C1 segment of cervical spinal cord (tissue), 14 donors: ENCODE measurements at regions not wholly inside any gene's neighbourhood (a gene's known extent, or its start where the extent isn't known, plus 50 kb on each side); places are given as distances from the start of the nearest gene placed in this dataset.
"Not testable (repeated sequence)": the region's sequence is repeated elsewhere in the genome, so short reads cannot be mapped to it uniquely, and the experiment has no call there.

ENCODE experiments used
- DNase-seq, 14 donors: peaks; one replicate each; lab custom pipeline; 2025; lab: John Stamatoyannopoulos, UW

DNA sequence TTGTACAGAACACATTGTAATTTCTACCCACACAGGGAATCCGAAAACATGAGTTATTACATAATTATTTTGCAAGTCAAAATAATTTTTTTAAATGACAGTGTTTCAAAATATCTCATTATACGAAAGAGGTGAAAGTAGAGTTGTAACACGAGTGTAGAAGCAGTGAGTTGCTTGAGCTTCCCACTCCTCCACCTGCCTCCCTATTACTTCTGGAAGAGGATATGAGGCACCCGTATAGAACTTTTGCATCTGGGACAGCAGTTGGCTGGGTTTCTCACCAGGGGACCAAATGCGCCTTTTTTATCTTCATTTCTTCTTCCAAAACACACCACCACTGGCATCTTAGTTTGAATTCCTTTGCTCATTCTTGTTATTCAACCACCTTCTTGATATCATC is 779.0 kb upstream of the COX7C start:
- DNase-seq, result no peak

DNA sequence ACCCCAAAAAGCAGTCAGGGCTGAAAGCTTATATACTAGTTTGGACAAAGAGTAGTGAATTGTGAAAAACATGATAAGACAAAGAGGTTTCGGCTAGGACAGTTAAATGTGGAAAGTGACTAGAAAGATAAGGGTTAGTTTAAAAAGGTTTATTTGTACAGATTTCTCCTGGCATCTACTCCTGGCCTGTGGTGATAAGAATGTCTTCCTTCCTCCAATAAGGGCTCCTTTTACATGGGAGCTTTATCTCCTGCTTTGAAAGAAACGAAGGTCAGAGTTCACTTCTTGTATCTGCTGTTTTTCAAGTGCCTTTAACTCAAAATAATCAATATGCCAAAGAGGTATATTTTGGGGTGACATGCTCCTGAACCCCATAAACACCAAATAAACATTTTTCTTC is 776.1 kb upstream of the COX7C start:
- DNase-seq, result no peak

DNA sequence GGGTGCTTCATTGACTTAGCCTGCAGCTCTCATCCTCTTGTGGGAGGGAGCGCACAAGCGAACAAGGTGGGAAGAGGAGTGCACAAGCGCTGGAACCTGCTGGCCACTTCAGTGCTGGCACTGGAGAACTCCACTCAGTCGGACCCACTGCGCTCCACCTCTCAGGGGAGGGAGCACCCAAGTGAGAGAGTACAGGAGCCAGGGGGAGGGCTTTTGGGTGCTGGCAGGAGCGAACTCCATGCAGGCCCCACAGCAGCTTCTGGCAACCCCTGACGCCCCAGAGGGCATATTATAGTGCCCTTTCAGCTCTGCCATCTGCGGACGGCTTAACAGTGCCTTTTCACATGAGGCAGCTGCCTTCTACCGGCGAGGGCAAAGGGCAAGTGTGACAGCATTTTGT is 774.2 kb upstream of the COX7C start:
- DNase-seq, result no peak

DNA sequence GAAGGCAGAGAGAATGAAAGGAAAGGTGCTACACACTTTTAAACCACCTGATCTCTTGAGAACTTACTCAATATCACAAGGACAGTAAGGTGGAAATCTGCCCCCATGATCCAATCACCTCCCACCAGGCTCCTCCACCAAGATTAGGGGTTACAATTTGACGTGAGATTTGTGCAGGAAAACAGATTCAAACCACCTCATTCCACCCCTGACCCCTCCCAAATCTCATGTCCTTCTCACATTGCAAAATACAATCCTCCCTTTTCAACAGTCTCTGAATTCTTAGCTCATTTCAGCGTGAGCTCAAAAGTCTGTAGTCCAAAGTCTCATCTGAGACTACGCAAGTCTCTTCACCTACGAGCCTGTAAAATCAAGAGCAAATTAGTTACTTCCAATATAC is 768.3 kb upstream of the COX7C start:
- no peak for DNase-seq

DNA sequence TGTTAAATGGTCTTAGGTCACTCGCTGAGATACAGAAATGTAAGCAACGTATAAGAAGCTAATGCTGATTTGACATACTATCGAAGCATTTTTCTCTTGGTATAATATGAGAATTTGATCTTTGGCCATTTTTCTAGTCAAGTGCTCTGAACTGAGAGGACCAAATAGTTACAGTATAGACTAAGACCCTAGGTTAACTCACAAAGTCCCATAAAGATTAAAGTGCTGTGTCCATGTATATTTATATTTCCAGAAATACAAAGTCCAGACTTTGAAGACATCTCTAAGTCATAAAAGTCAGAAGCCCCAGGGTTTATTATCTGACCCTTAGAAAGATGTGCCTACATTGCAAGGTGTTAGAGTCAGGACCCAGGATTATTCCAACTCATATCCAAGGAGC is 752.4 kb upstream of the COX7C start:
- no peak for DNase-seq

DNA sequence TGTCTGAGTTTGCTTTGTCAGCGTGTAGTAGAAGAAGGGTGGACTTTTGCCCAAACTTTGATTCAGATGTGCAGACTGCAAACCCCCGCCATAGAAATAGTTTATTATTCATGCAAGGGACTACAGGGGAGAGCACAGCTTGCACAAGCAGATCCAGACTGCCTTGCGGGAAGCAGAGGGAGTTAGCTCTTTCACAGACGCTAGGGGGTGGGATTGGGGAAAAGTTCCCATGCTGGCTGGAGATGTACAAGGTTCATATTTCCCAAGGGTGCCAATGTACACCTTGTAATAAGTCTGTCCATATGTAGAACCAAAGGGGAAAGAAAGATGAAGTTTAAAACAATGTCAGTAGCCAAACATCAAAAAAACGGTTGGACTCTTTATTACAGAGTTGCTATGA is 749.7 kb upstream of the COX7C start:
- DNase-seq, result no peak

DNA sequence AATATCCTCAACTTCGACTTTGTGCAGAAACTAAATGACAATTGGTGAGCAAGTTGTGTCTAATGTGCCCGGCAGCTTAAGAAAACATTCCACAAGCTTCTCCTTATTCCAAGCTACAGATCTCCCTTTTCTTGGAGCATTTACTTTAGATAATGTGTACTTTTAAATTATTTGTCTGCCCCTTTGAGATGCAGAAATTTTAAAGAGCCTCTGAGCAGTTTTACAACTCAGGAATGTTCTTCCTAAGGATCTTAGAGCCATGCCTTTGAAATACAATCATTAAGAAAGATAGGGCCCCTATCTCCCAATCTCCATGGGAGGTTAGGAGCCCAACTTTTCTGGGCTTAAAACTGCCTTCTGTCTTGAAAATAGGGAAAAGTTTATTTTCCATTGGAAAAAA is 723.7 kb upstream of the COX7C start:
- DNase-seq, result no peak

DNA sequence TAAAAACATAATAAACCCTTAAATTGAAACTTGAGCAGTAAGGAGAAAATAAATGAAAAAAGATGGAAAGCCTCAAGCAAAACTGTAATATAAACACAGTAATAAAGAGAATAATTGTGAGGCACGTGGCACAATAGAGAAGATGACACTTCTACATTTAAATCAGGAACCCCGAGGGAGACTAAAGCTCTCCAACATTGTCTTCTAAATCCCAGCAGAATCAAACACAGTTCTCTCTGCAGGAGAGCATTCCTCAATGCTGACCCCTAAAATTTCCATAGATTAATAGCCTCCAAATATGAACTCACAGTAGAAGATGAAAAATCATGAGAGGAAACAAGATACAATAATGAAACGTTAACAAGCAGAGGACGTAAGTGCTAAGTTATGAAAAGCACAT is 721.2 kb upstream of the COX7C start:
- no peak for DNase-seq

DNA sequence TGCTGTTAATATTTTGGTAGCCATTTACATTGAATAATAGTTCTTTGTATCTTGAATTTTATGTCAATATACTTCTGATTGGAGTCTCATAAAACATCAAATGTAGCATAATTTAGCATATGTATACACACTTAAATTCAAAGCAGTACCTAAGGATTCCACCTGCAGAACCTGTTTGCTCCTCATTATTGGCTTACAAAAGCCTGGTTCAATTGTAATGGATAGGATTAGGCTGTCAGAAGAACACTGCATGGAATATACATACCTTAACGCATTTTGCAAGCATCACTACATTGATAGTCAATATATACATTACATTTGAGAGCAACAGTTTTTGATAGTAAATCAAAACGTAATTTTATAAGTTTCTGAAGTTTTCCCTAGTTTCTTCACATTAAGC is 711.3 kb upstream of the COX7C start:
- no peak for DNase-seq

DNA sequence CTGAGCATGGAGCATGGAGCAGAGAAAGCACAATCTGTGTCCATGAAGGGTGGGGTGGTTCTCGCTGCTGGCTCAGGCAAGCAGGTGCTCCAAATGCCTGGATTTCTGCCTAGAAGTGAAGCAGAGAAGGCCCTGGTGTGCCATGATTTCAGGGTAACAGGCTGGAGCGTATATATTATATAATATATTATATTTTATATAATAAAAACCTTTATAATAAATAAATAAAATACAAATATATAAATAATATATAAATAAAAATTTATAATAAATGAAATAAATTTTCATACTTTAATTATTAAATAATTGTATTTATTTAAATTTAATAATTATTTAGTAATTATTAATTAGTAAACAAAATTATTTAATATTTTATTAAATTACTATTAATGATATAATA is 707.4 kb upstream of the COX7C start:
- DNase-seq, result no peak

DNA sequence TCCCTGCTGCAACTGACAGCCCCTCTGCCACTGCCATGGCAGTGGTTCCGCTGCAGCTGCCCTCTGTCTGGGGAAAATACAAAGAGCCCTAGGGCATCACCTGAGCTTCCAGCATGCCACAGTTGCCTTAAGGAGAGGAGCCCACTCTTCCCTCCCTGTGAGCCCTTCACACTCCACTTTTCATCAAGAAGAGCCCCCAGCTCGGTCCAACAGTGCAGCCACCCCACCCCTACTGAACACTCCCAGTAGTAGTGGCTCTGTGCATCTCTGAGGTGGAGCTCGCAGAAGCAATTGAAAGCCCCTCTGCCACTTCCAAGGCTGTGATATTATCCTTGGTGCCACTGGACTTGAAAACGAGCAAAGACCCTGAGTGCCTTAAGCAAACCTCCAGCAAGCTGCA is 696.8 kb upstream of the COX7C start:
- DNase-seq, result no peak

DNA sequence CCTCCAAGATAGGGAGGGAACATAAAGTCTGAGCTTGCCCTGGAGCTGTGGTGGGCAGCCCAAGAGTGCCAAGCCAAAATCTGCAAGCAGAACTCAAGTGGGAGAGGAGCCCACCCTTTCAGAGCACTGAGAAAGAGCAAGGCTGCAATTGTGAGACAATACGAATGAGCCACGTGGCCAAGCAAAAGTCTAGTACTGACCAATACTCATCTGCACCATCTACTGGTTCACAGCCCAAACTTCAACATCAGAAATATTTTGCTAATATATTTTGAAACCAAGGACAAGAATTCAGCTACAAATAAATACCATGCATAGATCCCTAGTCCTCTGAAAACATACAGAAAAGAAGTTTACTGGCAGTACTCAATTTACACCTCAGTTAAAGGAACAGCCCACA is 696.2 kb upstream of the COX7C start:
- no peak for DNase-seq

DNA sequence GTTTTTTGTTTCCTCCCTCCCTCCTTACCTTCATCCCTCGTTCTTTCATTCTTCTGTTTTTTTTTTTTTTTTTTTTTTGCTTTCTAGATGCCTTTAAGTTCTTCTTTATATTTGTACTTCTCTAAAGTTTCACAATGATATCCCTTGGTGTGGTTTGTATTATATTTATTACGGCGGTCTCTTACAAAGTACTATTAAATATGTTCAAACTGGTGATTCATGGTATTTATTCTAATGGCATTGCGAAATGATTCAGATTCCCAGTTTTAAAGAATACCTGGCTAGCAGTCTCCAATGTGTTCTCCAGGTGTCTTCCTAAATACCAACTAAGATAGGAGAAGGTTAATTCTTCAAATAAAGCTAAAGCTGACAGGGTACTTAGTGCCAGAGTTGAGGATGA is 690.1 kb upstream of the COX7C start:
- DNase-seq, result no peak

DNA sequence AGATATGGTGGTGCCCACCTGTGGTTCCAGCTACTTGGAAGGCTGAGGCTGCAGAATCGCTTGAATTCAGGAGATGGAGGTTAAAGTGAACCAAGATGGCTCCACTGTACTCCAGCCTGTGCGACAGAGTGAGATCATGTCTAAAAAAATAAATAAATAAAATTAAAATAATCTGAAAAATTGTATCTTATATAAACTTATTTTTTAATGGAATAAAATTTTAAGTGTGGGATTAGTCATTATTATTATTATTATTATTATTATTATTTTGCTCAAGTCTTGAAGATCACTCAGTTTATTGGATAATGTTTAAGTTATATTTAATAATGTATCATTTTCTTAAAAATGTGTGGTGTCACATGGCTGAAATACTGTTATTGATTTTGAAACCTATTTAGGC is 688.0 kb upstream of the COX7C start:
- DNase-seq, result no peak

DNA sequence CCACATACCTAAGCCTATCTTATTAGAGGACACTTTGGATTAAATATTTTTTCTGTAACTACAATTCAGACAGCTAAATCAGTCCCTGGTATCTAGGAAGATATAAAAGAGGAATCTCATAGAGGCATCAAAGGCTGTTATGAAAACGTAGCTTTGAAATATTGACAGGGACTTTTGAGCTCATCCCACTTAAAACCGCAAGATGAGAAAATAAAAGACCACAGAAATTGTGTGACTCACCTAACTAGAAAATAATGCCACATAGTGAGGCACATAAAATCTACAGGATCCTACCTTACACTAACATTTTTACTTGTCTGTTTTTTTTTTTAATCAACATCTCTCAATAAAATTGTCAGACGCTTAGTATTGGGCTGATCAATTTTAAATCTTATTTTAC is 686.5 kb upstream of the COX7C start:
- DNase-seq, result no peak

DNA sequence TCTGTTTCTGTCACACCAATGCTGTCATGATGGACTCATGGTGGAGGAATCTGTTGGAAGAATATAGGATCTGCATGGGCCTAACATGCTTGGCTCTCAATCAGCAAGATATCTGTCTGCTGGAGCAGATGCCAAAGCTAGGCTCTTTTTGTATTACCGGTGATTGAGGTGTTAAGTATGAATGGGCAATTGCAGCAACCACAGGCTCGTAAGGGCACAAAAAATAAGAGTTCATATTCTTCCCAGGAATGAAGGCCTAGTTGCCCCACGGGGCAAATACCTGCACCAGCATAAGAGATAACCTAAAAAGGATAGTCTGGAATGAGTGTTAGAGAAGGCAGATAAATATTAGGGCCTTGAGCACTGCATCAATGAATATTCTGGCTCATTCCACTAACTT is 679.5 kb upstream of the COX7C start:
- DNase-seq, result no peak

DNA sequence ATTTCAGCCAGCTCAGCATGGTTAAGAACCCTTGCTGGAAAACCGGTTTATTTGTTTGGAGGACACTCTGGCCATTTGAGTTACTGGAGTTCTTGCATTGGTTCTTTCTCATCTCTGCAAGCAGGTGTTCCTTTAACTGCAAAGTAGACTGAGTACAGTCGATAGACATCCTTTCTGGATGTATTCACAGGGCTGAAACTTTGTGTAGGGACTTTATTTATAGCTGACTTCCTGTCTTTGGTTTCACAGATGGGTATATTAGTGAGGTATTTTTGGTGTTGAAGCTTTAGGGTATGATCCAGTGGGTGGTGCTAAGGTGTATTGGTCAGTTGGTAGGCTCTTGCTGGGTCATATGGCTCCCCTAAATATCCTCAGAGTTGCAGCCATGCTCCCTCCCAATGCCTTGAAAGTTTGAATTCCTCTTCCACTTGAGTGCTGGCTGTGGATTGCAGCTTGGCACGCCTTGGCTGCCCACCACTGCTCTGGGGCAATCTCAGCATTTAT is 666.0 kb upstream of the COX7C start:
- no peak for DNase-seq

DNA sequence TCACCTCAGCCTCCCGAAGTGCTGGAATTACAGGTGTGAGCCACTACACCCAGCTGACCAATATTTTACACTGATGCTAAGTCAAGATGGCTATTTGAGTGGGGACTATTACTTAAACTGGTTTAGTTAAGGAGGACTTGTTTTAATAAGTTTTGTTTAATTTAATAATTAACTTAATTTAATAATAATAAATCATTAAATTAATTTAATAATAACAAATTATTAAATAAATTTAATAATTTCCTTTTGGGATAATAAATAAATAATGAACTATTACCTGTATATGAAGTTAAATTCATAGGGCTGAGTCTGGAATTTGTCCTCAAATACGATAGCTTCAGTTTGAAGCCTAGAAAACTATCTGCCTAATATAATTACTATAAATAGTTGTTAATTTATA is 665.1 kb upstream of the COX7C start:
- no peak for DNase-seq

DNA sequence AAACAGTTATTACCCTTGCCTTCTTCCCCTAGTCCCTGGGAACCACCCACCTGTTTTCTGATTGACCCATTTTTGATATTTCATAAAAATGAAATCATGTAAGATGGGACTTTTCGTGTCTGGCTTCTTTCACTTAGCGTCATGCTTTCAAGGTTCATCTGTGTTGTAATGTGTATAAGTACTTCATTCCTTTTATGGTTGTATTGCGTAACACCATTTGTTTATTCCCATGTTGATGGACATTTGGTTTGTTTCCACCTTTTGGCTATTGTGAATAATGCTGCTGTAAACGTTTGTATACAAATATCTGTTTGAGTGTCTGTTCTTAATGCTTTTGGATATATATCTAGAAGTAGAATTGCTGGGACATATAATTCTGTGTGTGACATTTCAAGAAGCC is 650.1 kb upstream of the COX7C start:
- no peak for DNase-seq

DNA sequence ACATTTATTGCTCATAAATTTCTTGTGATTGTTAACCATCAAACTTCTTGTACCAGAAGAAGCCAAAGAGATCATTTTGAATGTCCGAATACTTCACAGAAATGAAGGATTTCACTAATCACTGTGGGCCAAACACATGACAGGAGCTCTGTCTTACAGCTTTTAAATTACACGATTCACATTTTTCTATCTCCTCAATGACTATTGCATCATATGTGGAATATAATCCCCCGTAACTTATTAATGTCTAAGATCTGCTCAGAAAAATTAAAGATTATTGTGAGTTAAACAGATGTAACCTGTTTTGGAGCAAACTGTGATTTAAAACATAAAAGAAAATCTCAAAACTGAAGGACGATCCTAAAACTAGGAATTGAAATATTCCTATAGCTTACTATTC is 645.2 kb upstream of the COX7C start:
- no peak for DNase-seq

DNA sequence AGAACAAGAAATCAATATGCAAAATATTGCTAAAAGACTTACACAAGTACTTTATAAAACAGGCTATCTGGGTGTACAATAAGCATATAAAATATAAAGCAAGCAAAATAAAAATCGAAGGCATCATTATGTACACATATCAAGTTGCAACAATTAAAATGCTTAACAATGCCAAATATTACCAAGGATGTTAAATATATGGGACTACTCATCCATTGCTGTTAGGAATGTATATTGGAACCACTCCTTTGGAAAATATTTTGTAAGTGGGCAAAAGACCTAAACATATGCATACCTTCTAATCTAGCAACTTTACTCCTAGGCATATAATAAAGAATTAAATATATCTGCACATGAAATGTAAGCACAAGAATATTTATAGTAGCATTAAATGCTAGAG is 632.6 kb upstream of the COX7C start:
- no peak for DNase-seq

DNA sequence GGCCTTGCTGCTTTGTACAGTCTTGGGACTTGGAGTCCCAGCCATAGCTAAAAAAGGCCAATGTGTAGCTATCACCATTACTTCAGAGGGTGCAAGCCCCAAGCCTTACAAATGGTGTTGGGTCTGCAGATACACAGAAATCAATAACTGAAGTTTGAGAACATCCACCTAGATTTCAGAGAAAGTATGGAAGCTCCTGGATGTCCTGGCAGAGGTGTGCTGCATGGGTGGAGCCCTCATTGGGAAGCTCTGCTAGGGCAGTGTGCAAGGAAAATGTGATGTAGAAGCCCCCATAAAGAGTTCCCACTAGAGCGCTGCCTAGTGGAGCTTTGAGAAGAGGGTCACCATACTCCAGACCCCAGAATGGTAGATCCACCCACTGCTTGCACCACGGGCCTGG is 626.7 kb upstream of the COX7C start:
- no peak for DNase-seq

DNA sequence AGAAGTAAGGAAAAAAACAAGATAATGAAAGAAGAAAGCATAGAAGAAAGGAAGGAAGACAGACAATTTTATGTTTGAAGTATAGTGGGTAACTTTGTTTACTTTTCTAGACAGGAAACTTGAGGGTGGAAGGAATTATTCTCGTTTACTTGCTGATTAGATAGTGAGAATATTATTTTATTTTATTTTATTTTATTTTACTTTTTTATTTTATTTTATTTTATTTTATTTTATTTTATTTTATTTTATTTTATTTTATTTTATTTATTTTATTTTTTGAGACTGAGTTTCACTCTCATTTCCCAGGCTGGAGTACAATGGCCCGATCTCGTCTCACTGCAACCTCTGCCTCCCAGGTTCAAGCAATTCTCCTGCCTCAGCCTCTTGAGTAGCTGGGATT is 623.1 kb upstream of the COX7C start:
- not testable (repeated sequence) for DNase-seq

DNA sequence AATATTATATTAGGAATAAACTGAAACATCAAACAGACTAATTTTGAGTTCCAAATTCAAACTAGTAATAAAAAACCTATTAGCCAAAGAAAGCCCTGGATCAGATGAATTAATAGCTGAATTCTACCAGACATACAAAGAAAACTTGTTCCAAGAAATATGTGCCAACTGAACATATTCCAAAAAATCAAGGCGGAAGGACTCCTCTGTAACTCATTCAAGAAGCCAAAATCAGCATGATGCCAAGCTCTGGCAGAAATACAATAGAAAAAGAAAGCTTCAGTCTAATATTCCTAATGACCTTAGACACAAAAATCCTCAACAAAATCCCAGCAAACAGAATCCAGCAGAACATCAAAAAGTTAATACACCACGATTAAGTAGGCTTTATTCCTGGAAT is 619.1 kb upstream of the COX7C start:
- DNase-seq, result peak in 1 of 14 donors; percentile 1

DNA sequence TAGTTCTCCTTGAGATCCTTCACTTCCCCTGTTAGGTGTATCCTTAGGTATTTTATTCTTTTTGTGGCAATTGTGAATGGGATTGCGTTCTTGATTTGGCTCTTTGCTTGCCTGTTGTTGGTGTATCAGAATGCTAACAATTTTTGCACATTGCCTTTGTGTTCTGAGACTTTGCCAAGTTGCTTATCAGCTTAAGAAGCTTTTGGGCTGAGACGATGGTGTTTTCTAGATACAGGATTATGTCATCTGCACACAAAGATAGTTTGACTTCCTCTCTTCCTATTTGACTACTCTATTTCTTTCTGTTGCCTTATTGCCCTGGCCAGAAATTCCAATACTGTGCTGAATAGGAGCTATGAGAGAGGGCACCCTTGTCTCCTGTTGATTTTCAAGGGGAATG is 609.4 kb upstream of the COX7C start:
- DNase-seq, result no peak
